HepG2 (cell line): ENCODE measurements at regions not wholly inside any gene's neighbourhood (a gene's known extent, or its start where the extent isn't known, plus 50 kb on each side); places are given as distances from the start of the nearest gene placed in this dataset.

Source experiments
- ATAC-seq: fragments of 200-7000 bp; cut with Tn5 transposase; 3 replicates; pipeline ENCODE4 v1.9.1; 2020; ENCODE audit warnings: mild to moderate bottlenecking, moderate library complexity
- BruUV-seq: library from RNA; stranded (reverse); fragments of 400-500 nt; replicated peaks from 2 replicates; lab custom pipeline; 2021; lab: Mats Ljungman, UMichigan
- CTCF ChIA-PET: fragments of 300-600 bp; formaldehyde crosslinking; extraction: SDS; loops from one replicate; lab custom pipeline; 2021; ENCODE audit warnings: low total read pairs, inconsistent platforms, low intra/inter-chr PET ratio; lab: Yijun Ruan, JAX
- POLR2A ChIA-PET: fragments of 350-600 bp; sonication (Branson Sonifier 250); formaldehyde crosslinking; loops from one replicate; lab custom pipeline; 2020; ENCODE audit warnings: antibody characterized with exemption, inconsistent platforms; lab: Yijun Ruan, JAX
- DNase-seq: peaks from one replicate; pipeline ENCODE4 v3.0.0-alpha.2; 2015; ENCODE audit warnings: low spot score
- FAIRE-seq: peaks from 3 replicates; lab custom pipeline; 2011; peaks lifted over from hg19 to GRCh38; lab: Jason Lieb, UNC
- H2AFZ ChIP-seq: one replicate; pipeline ENCODE4 v1.6.1; 2011; ENCODE audit warnings: low read length, inconsistent platforms
- H3K27ac ChIP-seq: fragments of 300-600 bp; 3 replicates; pipeline ENCODE4 v1.8.0; 2011; ENCODE audit warnings: mixed run types, mild to moderate bottlenecking, mixed read lengths, low read length, inconsistent platforms; ENCODE audit not compliant: insufficient read depth; ENCODE audit errors: extremely low read length
- H3K27me3 ChIP-seq, 2 experiments: fragments of 200-600 bp in 1 of 2; 2 replicates in 1 of 2; 3 replicates in 1 of 2; pipeline versions ENCODE4 v1.6.0 to v1.8.0; 2011; ENCODE audit warnings: low read length in 2 of 2, mild to moderate bottlenecking in 2 of 2, moderate library complexity in 2 of 2, inconsistent platforms in 1 of 2; ENCODE audit not compliant: insufficient read depth in 2 of 2, control insufficient read depth in 1 of 2
- H3K36me3 ChIP-seq, 2 experiments: fragments of 200-600 bp in 1 of 2; replicated peaks in 1 of 2; 2 replicates in 1 of 2; 3 replicates in 1 of 2; pipeline versions ENCODE4 v1.5.1 to v1.8.0; 2011; ENCODE audit warnings: low read length in 2 of 2, inconsistent platforms in 1 of 2; ENCODE audit not compliant: insufficient read depth in 2 of 2, control insufficient read depth in 1 of 2
- H3K4me1 ChIP-seq: 2 replicates; pipeline ENCODE4 v1.5.1; 2012; ENCODE audit warnings: low read length, inconsistent platforms; ENCODE audit not compliant: insufficient read depth
- H3K4me2 ChIP-seq: 2 replicates; pipeline ENCODE4 v1.6.0; 2011; ENCODE audit warnings: low read depth, low read length, inconsistent platforms
- H3K4me3 ChIP-seq, 3 experiments: fragments of 200-600 bp in 1 of 3; sonication (generic), shearing (Covaris generic) in 1 of 3; replicated peaks in 1 of 3; 2 replicates each; pipeline ENCODE4 v1.5.1; 2011 to 2016; ENCODE audit warnings: low read length in 3 of 3, inconsistent platforms in 2 of 3, low read depth in 2 of 3, mild to moderate bottlenecking in 2 of 3, control low read depth in 1 of 3, mixed read lengths in 1 of 3; ENCODE audit not compliant: insufficient read depth in 1 of 3
- H3K79me2 ChIP-seq: one replicate; pipeline ENCODE4 v1.6.1; 2011; ENCODE audit warnings: low read length, inconsistent platforms; ENCODE audit not compliant: insufficient read depth
- H3K9ac ChIP-seq: 2 replicates; pipeline ENCODE4 v1.6.0; 2011; ENCODE audit warnings: mild to moderate bottlenecking, low read depth, low read length, inconsistent platforms; ENCODE audit not compliant: insufficient read depth
- H3K9me3 ChIP-seq: 2 replicates; pipeline ENCODE4 v1.5.1; 2012; ENCODE audit warnings: mild to moderate bottlenecking, low read length
- H4K20me1 ChIP-seq: 2 replicates; pipeline ENCODE4 v1.6.0; 2011; ENCODE audit warnings: inconsistent platforms, mild to moderate bottlenecking, low read length, moderate library complexity; ENCODE audit not compliant: insufficient read depth
- DNMT3B ChIP-seq: conservative IDR thresholded peaks from 2 replicates; pipeline ENCODE4 v1.6.1; 2016; ENCODE audit warnings: missing biosample characterization, control low read depth
- ETV5 ChIP-seq: IDR thresholded peaks from 2 replicates; pipeline ENCODE4 v1.6.1; 2018; ENCODE audit warnings: missing biosample characterization, missing genetic modification reagents, inconsistent platforms, borderline replicate concordance
- TBX3 ChIP-seq: fragments of 450-650 bp; IDR thresholded peaks from 2 replicates; pipeline ENCODE4 v1.6.1; 2017; ENCODE audit warnings: antibody characterized with exemption, mild to moderate bottlenecking, inconsistent platforms, borderline replicate concordance
- ZC3H13 ChIP-seq: sonication (generic); formaldehyde crosslinking; IDR thresholded peaks from 2 replicates; pipeline ENCODE4 v1.8.1; 2023; ENCODE audit warnings: mild to moderate bottlenecking, missing genetic modification reagents, moderate library complexity
- ZNF12 ChIP-seq: sonication (generic); formaldehyde crosslinking; IDR thresholded peaks from 2 replicates; pipeline ENCODE4 v1.5.0; 2020; ENCODE audit warnings: missing genetic modification reagents
- ZNF383 ChIP-seq: sonication (generic); formaldehyde crosslinking; IDR thresholded peaks from 2 replicates; pipeline ENCODE4 v1.4.0; 2020; ENCODE audit warnings: missing genetic modification reagents, mild to moderate bottlenecking, borderline replicate concordance
- ZNF44 ChIP-seq: sonication (generic); formaldehyde crosslinking; IDR thresholded peaks from 2 replicates; pipeline ENCODE4 v1.5.1; 2020; ENCODE audit warnings: mild to moderate bottlenecking, missing genetic modification reagents
- ZNF782 ChIP-seq: sonication (generic); formaldehyde crosslinking; IDR thresholded peaks from 2 replicates; pipeline ENCODE4 v1.4.0; 2020; ENCODE audit warnings: missing genetic modification reagents, mild to moderate bottlenecking, borderline replicate concordance
- WGBS: methylation state at CpG from one replicate; pipeline ENCODE4 v1.1.6; 2017; ENCODE audit warnings: low lambda C conversion rate; 5-methylcytosine and 5-hydroxymethylcytosine counted together
- in situ Hi-C: cut with HindIII; loops from 2 replicates; pipeline ENCODE4 v1.10.0; 2017; ENCODE audit warnings: low pct_unique_long_range_greater_than_20kb; ENCODE audit not compliant: extremely low pct_ligation_motif_present
- intact Hi-C: fragments of 100-400 bp; cut with micrococcal nuclease; formaldehyde crosslinking; loops from one replicate; pipeline ENCODE4 v1.10.0; 2022; ENCODE audit not compliant: unreplicated experiment
- TF ChIP-seq, protein P1 (sequence below): sonication (generic); formaldehyde crosslinking; IDR thresholded peaks from 2 replicates; pipeline ENCODE4 v1.8.1; 2022; ENCODE audit warnings: low read depth, mild to moderate bottlenecking, missing genetic modification reagents
- TF ChIP-seq, protein P2 (sequence below): IDR thresholded peaks from 2 replicates; pipeline ENCODE4 v1.6.1; 2018; ENCODE audit warnings: missing genetic modification reagents, mild to moderate bottlenecking, missing compliant biosample characterization
- TF ChIP-seq, protein P3 (sequence below): sonication (generic); formaldehyde crosslinking; IDR thresholded peaks from 2 replicates; pipeline ENCODE4 v1.4.0; 2020; ENCODE audit warnings: mild to moderate bottlenecking, missing genetic modification reagents
- TF ChIP-seq, protein P4 (sequence below): sonication (generic); formaldehyde crosslinking; IDR thresholded peaks from 2 replicates; pipeline ENCODE4 v1.4.0; 2020; ENCODE audit warnings: mild to moderate bottlenecking, missing genetic modification reagents

DNA sequence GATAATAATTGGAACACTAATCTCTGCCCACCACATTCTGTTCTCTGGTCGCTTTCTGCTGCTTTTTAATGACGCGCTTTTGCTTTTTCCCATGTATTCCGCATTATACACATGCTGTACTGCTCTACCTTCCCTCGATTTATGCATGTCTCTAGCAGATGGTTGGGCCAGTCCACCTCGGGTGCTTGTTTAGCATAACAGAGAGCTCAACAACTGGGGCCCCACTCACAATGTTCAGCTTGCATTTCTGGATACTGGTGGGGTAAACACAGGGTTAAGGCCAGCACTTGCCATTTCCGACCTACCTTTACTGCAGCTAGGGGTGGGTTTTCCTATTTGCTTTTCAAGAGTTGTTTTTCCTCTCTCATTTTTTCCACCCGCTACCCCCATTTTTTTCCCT, 255.8 kb downstream of the SOX3 start:
- H3K27me3 ChIP-seq: no peaks in the 10 kb centered on the region
- no peaks in the 10 kb centered on the region for H3K4me1 ChIP-seq
- H3K4me3 ChIP-seq: no peak overlapping the region
- POLR2A ChIA-PET: no interaction called here
- TF ChIP-seq ZNF12 (CRISPR knock-in tag): no peak
- TF ChIP-seq ZNF383 (CRISPR knock-in tag): no peak
- TF ChIP-seq TBX3: no peak
- TF ChIP-seq, protein P1, sequence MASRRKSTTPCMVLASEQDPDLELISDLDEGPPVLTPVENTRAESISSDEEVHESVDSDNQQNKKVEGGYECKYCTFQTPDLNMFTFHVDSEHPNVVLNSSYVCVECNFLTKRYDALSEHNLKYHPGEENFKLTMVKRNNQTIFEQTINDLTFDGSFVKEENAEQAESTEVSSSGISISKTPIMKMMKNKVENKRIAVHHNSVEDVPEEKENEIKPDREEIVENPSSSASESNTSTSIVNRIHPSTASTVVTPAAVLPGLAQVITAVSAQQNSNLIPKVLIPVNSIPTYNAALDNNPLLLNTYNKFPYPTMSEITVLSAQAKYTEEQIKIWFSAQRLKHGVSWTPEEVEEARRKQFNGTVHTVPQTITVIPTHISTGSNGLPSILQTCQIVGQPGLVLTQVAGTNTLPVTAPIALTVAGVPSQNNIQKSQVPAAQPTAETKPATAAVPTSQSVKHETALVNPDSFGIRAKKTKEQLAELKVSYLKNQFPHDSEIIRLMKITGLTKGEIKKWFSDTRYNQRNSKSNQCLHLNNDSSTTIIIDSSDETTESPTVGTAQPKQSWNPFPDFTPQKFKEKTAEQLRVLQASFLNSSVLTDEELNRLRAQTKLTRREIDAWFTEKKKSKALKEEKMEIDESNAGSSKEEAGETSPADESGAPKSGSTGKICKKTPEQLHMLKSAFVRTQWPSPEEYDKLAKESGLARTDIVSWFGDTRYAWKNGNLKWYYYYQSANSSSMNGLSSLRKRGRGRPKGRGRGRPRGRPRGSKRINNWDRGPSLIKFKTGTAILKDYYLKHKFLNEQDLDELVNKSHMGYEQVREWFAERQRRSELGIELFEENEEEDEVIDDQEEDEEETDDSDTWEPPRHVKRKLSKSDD (CRISPR knock-in tag): no peak
- no peak for TF ChIP-seq DNMT3B (CRISPR knock-in tag)
- no peak for TF ChIP-seq ZNF782 (CRISPR knock-in tag)
- TF ChIP-seq, protein P2, sequence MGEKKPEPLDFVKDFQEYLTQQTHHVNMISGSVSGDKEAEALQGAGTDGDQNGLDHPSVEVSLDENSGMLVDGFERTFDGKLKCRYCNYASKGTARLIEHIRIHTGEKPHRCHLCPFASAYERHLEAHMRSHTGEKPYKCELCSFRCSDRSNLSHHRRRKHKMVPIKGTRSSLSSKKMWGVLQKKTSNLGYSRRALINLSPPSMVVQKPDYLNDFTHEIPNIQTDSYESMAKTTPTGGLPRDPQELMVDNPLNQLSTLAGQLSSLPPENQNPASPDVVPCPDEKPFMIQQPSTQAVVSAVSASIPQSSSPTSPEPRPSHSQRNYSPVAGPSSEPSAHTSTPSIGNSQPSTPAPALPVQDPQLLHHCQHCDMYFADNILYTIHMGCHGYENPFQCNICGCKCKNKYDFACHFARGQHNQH: no peak
- no peak for TF ChIP-seq ZNF44 (CRISPR knock-in tag)
- TF ChIP-seq, protein P3, sequence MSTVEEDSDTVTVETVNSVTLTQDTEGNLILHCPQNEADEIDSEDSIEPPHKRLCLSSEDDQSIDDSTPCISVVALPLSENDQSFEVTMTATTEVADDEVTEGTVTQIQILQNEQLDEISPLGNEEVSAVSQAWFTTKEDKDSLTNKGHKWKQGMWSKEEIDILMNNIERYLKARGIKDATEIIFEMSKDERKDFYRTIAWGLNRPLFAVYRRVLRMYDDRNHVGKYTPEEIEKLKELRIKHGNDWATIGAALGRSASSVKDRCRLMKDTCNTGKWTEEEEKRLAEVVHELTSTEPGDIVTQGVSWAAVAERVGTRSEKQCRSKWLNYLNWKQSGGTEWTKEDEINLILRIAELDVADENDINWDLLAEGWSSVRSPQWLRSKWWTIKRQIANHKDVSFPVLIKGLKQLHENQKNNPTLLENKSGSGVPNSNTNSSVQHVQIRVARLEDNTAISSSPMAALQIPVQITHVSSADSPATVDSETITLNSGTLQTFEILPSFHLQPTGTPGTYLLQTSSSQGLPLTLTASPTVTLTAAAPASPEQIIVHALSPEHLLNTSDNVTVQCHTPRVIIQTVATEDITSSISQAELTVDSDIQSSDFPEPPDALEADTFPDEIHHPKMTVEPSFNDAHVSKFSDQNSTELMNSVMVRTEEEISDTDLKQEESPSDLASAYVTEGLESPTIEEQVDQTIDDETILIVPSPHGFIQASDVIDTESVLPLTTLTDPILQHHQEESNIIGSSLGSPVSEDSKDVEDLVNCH (CRISPR knock-in tag): no peak
- no peak for TF ChIP-seq ZC3H13 (CRISPR knock-in tag)
- TF ChIP-seq, protein P4, sequence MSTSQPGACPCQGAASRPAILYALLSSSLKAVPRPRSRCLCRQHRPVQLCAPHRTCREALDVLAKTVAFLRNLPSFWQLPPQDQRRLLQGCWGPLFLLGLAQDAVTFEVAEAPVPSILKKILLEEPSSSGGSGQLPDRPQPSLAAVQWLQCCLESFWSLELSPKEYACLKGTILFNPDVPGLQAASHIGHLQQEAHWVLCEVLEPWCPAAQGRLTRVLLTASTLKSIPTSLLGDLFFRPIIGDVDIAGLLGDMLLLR: no peak
- no peak for TF ChIP-seq ETV5 (CRISPR knock-in tag)
- intact Hi-C loops: no loop called here
- 6% methylated on average over 7 of the region's 8 CpGs for WGBS
- no peak overlapping the region for H3K4me2 ChIP-seq
- H4K20me1 ChIP-seq: no peaks in the 10 kb centered on the region
- CTCF ChIA-PET: no interaction called here
- ATAC-seq (no peak), FAIRE-seq (no peak), DNase-seq (no peak)
- no peak overlapping the region for H3K27ac ChIP-seq
- H3K9me3 ChIP-seq: no peaks in the 10 kb centered on the region
- no peaks in the 10 kb centered on the region for H3K79me2 ChIP-seq
- in situ Hi-C loops: no loop called here
- no peak overlapping the region for H3K9ac ChIP-seq
- H2AFZ ChIP-seq: no peak overlapping the region
- no peaks in the 10 kb centered on the region for H3K36me3 ChIP-seq
- no TSS peak for BruUV-seq
